Trophoblast cell (in vitro differentiated cells and primary cell): ENCODE measurements at regions not wholly inside any gene's neighbourhood (a gene's known extent, or its start where the extent isn't known, plus 50 kb on each side); places are given as distances from the start of the nearest gene placed in this dataset.

Source experiments
- DNase-seq, 2 donors: peaks; one replicate each; pipeline ENCODE4 v3.0.0-alpha.2; 2016
- H2AFZ ChIP-seq: 2 replicates; pipeline ENCODE4 v1.6.1; 2013; ENCODE audit warnings: low read length, moderate library complexity, mild to moderate bottlenecking; ENCODE audit not compliant: insufficient read depth, poor library complexity
- H2AK5ac ChIP-seq: 2 replicates; pipeline ENCODE4 v1.6.1; 2013; ENCODE audit warnings: mild to moderate bottlenecking, low read length
- H2BK120ac ChIP-seq: 2 replicates; pipeline ENCODE4 v1.6.1; 2013; ENCODE audit warnings: low read length, mild to moderate bottlenecking, moderate library complexity; ENCODE audit not compliant: insufficient read depth, poor library complexity
- H2BK12ac ChIP-seq: 2 replicates; pipeline ENCODE4 v1.6.1; 2013; ENCODE audit warnings: mild to moderate bottlenecking, low read length, moderate library complexity
- H2BK5ac ChIP-seq: 2 replicates; pipeline ENCODE4 v1.6.1; 2013; ENCODE audit warnings: low read length, low read depth, moderate library complexity, mild to moderate bottlenecking; ENCODE audit not compliant: poor library complexity
- H3K14ac ChIP-seq: 2 replicates; pipeline ENCODE4 v1.6.1; 2013; ENCODE audit warnings: mild to moderate bottlenecking, low read length
- H3K18ac ChIP-seq: 2 replicates; pipeline ENCODE4 v1.6.1; 2013; ENCODE audit warnings: mild to moderate bottlenecking, low read length
- H3K23ac ChIP-seq: 2 replicates; pipeline ENCODE4 v1.6.1; 2013; ENCODE audit warnings: low read length
- H3K27ac ChIP-seq: 2 replicates; pipeline ENCODE4 v1.5.1; 2013; ENCODE audit warnings: low read depth, mild to moderate bottlenecking, inconsistent platforms, low read length, moderate library complexity
- H3K27me3 ChIP-seq: 2 replicates; pipeline ENCODE4 v1.6.1; 2013; ENCODE audit warnings: inconsistent platforms, mild to moderate bottlenecking, low read length, moderate library complexity; ENCODE audit not compliant: insufficient read depth
- H3K36me3 ChIP-seq, 2 experiments: 1 replicate in 1 of 2; 2 replicates in 1 of 2; pipeline ENCODE4 v1.6.1; 2013; ENCODE audit warnings: low read length in 2 of 2, mild to moderate bottlenecking in 2 of 2, moderate library complexity in 1 of 2; ENCODE audit not compliant: insufficient read depth in 2 of 2, control insufficient read depth in 1 of 2
- H3K4ac ChIP-seq: 2 replicates; pipeline ENCODE4 v1.6.1; 2013; ENCODE audit warnings: low read depth, mild to moderate bottlenecking, low read length, moderate library complexity
- H3K4me1 ChIP-seq, 2 experiments: 1 replicate in 1 of 2; 2 replicates in 1 of 2; pipeline ENCODE4 v1.6.1; 2013; ENCODE audit warnings: low read length in 2 of 2, mild to moderate bottlenecking in 2 of 2, moderate library complexity in 1 of 2; ENCODE audit not compliant: insufficient read depth in 2 of 2, control insufficient read depth in 1 of 2
- H3K4me2 ChIP-seq: 2 replicates; pipeline ENCODE4 v1.6.1; 2013; ENCODE audit warnings: inconsistent platforms, mild to moderate bottlenecking, low read length, moderate library complexity
- H3K4me3 ChIP-seq: 2 replicates; pipeline ENCODE4 v1.5.1; 2013; ENCODE audit warnings: mild to moderate bottlenecking, low read depth, low read length, inconsistent platforms
- H3K79me1 ChIP-seq: one replicate; pipeline ENCODE4 v1.6.1; 2013; ENCODE audit warnings: low read length
- H3K79me2 ChIP-seq: 2 replicates; pipeline ENCODE4 v1.6.1; 2013; ENCODE audit warnings: low read length, mild to moderate bottlenecking; ENCODE audit not compliant: control insufficient read depth, insufficient read depth, poor library complexity
- H3K9ac ChIP-seq: 2 replicates; pipeline ENCODE4 v1.6.1; 2013; ENCODE audit warnings: mild to moderate bottlenecking, low read length
- H3K9me3 ChIP-seq: 2 replicates; pipeline ENCODE4 v1.6.1; 2013; ENCODE audit warnings: low read depth, mild to moderate bottlenecking, control low read depth, inconsistent platforms, low read length; ENCODE audit not compliant: insufficient read depth
- H4K12ac ChIP-seq: 2 replicates; pipeline ENCODE4 v1.6.1; 2013; ENCODE audit warnings: low read depth, mild to moderate bottlenecking, low read length, moderate library complexity
- H4K8ac ChIP-seq: 2 replicates; pipeline ENCODE4 v1.6.1; 2013; ENCODE audit warnings: low read depth, mild to moderate bottlenecking, low read length, moderate library complexity
- H4K91ac ChIP-seq: one replicate; pipeline ENCODE4 v1.6.1; 2013; ENCODE audit warnings: low read depth, mild to moderate bottlenecking, low read length, moderate library complexity
- WGBS: extraction: QIAGEN DNeasy Blood & Tissue Kit; methylation state at CpG from one replicate; pipeline ENCODE4 v1.1.7; 2013; ENCODE audit warnings: missing lambda C conversion rate; ENCODE audit not compliant: insufficient read length, insufficient coverage; ENCODE audit errors: extremely low coverage; 5-methylcytosine and 5-hydroxymethylcytosine counted together

GRCh38 chr2:5236249-5236648, 455.9 kb upstream of the SOX11 start:
- Histone ChIP-seq H3K23ac (no peak overlapping the region), H3K27ac (no peak overlapping the region), H4K8ac (no peak overlapping the region), H2AFZ (no peak overlapping the region), H3K4me1 (no peaks in the 10 kb centered on the region), H3K4ac (no peak overlapping the region), H3K9ac (no peak overlapping the region), H2BK12ac (no peak overlapping the region), H3K4me3 (no peak overlapping the region), H4K91ac (no peak overlapping the region), H3K27me3 (no peaks in the 10 kb centered on the region), H2BK5ac (no peak overlapping the region), H2BK120ac (no peak overlapping the region), H3K79me2 (no peaks in the 10 kb centered on the region), H2AK5ac (no peak overlapping the region), H3K9me3 (no peaks in the 10 kb centered on the region), H3K79me1 (no peaks in the 10 kb centered on the region), H3K14ac (no peak overlapping the region), H3K4me2 (no peak overlapping the region), H3K18ac (no peak overlapping the region), H4K12ac (no peak overlapping the region), H3K36me3 (no peaks in the 10 kb centered on the region)
- no CpG with 5 or more reads among the region's 4 CpGs for WGBS
- no peak for DNase-seq

GRCh38 chr2:5242751-5243150, 449.4 kb upstream of the SOX11 start:
- no peak overlapping the region for H3K9ac ChIP-seq
- no peaks in the 10 kb centered on the region for H3K27me3 ChIP-seq
- H3K23ac ChIP-seq, result no peak overlapping the region
- H3K9me3 ChIP-seq, result no peaks in the 10 kb centered on the region
- H3K27ac ChIP-seq, result no peak overlapping the region
- no peaks in the 10 kb centered on the region for H3K4me1 ChIP-seq
- DNase-seq, result no peak
- no peaks in the 10 kb centered on the region for H3K79me1 ChIP-seq
- H4K12ac ChIP-seq, result no peak overlapping the region
- no peak overlapping the region for H2AFZ ChIP-seq
- H3K4me3 ChIP-seq, result no peak overlapping the region
- H2BK5ac ChIP-seq, result no peak overlapping the region
- H2AK5ac ChIP-seq, result no peak overlapping the region
- no peak overlapping the region for H2BK120ac ChIP-seq
- no peak overlapping the region for H2BK12ac ChIP-seq
- H3K14ac ChIP-seq, result no peak overlapping the region
- no peak overlapping the region for H3K4me2 ChIP-seq
- no peak overlapping the region for H3K18ac ChIP-seq
- no peaks in the 10 kb centered on the region for H3K36me3 ChIP-seq
- no peak overlapping the region for H4K8ac ChIP-seq
- no peaks in the 10 kb centered on the region for H3K79me2 ChIP-seq
- no CpG with 5 or more reads among the region's 3 CpGs for WGBS
- H4K91ac ChIP-seq, result no peak overlapping the region
- H3K4ac ChIP-seq, result no peak overlapping the region

DNA sequence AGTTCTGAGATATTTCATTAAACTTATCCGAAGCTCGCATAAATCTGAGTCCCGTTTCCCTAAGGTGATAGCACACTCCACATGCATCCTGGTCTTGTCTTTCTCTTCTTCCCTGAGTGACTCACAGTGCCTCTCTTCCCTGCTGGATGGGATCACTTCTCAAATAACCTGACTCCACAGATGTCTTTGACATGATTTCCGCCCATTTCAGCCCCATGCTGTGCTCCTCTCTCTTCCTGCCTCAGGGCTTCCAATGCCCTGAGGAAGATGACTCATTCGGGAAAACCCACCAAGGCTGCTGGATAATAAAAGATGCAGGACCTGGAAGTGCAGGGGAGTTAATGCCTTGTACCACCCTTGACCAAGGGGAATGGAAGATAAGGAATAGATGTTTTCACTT, 441.7 kb upstream of the SOX11 start:
- Histone ChIP-seq H3K79me2 (no peaks in the 10 kb centered on the region), H3K27me3 (no peaks in the 10 kb centered on the region), H3K27ac (no peak overlapping the region), H2BK12ac (no peak overlapping the region), H3K4me3 (no peak overlapping the region), H4K91ac (no peak overlapping the region), H3K36me3 (peaks cover 0 to 2% of the 10 kb centered on the region in 2 experiments), H3K23ac (no peak overlapping the region), H2AFZ (no peak overlapping the region), H3K9me3 (no peaks in the 10 kb centered on the region), H3K14ac (no peak overlapping the region), H4K8ac (no peak overlapping the region), H3K4me1 (no peaks in the 10 kb centered on the region), H3K4me2 (no peak overlapping the region), H3K4ac (no peak overlapping the region), H2BK5ac (no peak overlapping the region), H2AK5ac (no peak overlapping the region), H4K12ac (no peak overlapping the region), H3K79me1 (no peaks in the 10 kb centered on the region), H3K18ac (no peak overlapping the region), H2BK120ac (no peak overlapping the region), H3K9ac (no peak overlapping the region)
- peak; percentile 22 to 31 for DNase-seq
- WGBS, result no CpG with 5 or more reads among the region's 5 CpGs

GRCh38 chr2:5253263-5253662, 438.9 kb upstream of the SOX11 start:
- H2AFZ ChIP-seq, result no peak overlapping the region
- H2BK12ac ChIP-seq, result no peak overlapping the region
- no peak overlapping the region for H3K18ac ChIP-seq
- H4K91ac ChIP-seq, result no peak overlapping the region
- H3K9ac ChIP-seq, result no peak overlapping the region
- no peak overlapping the region for H3K4me2 ChIP-seq
- H3K36me3 ChIP-seq, result peaks cover 0 to 2% of the 10 kb centered on the region in 2 experiments
- H3K4me3 ChIP-seq, result no peak overlapping the region
- no peak overlapping the region for H3K4ac ChIP-seq
- H3K14ac ChIP-seq, result no peak overlapping the region
- H2BK120ac ChIP-seq, result no peak overlapping the region
- no peak for DNase-seq
- no CpG with 5 or more reads among the region's 9 CpGs for WGBS
- no peak overlapping the region for H2AK5ac ChIP-seq
- H3K23ac ChIP-seq, result no peak overlapping the region
- H3K79me2 ChIP-seq, result no peaks in the 10 kb centered on the region
- H3K27ac ChIP-seq, result no peak overlapping the region
- no peaks in the 10 kb centered on the region for H3K27me3 ChIP-seq
- H3K79me1 ChIP-seq, result no peaks in the 10 kb centered on the region
- H3K9me3 ChIP-seq, result no peaks in the 10 kb centered on the region
- H4K8ac ChIP-seq, result no peak overlapping the region
- H4K12ac ChIP-seq, result no peak overlapping the region
- no peaks in the 10 kb centered on the region for H3K4me1 ChIP-seq
- no peak overlapping the region for H2BK5ac ChIP-seq
